Central memory CD8-positive, alpha-beta T cell (primary cell): ENCODE measurements at regions not wholly inside any gene's neighbourhood (a gene's known extent, or its start where the extent isn't known, plus 50 kb on each side); places are given as distances from the start of the nearest gene placed in this dataset.

Experiments used
- ATAC-seq: fragments of 150-1000 bp; cut with Tn5 transposase; replicated peaks from 2 replicates; pipeline ENCODE4 v1.10.0; 2022; ENCODE audit warnings: mild to moderate bottlenecking, moderate FRiP score, moderate number of reproducible peaks; ENCODE audit not compliant: poor library complexity, severe bottlenecking; ENCODE audit errors: extremely low read depth
- DNase-seq, 2 donors: peaks; one replicate each; pipeline ENCODE4 v3.0.0; 2021; ENCODE audit warnings: low spot score in 2 of 2
- H3K27ac Mint-ChIP-seq: one replicate; pipeline ENCODE4 v1.8.0; 2022; ENCODE audit warnings: low read depth, mild to moderate bottlenecking, moderate library complexity, mixed read lengths
- H3K27me3 Mint-ChIP-seq: one replicate; pipeline ENCODE4 v1.8.0; 2022; ENCODE audit warnings: mixed read lengths
- H3K36me3 Mint-ChIP-seq: one replicate; pipeline ENCODE4 v1.8.0; 2022; ENCODE audit warnings: mild to moderate bottlenecking, moderate library complexity, mixed read lengths; ENCODE audit not compliant: insufficient read depth
- H3K4me1 Mint-ChIP-seq: one replicate; pipeline ENCODE4 v1.8.0; 2022; ENCODE audit warnings: mixed read lengths
- H3K4me3 Mint-ChIP-seq: one replicate; pipeline ENCODE4 v1.8.0; 2022; ENCODE audit warnings: mild to moderate bottlenecking, moderate library complexity, mixed read lengths
- H3K9me3 Mint-ChIP-seq: one replicate; pipeline ENCODE4 v1.8.0; 2022; ENCODE audit warnings: mixed read lengths

DNA sequence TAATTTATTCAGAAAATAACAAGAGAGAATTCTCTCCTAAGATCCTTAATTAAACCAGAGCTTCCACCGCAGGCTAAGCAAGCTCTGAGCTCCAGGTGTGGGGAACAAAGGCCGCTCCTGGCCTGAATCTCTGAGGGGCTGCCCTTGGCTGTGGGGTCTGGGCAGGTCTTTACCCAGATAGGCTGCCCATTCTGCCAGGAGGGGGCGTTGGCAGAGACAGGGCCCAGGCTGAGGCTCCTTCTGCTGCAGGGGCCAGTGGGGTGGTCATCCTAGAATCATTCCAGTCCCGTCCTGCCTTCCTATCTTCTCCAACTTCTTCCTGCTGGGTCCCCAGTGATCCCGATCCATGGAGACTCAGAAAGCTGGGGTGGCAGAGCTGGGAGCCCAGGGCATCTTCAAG, 82.9 kb upstream of the POU3F1 start:
- no peak for DNase-seq
- Mint-ChIP-seq H3K9me3 (no peaks in the 10 kb centered on the region), H3K36me3 (no peaks in the 10 kb centered on the region), H3K27ac (no peak overlapping the region), H3K4me1 (no peaks in the 10 kb centered on the region), H3K27me3 (peaks cover 57% of the 10 kb centered on the region), H3K4me3 (no peak overlapping the region)
- ATAC-seq = no peak

DNA sequence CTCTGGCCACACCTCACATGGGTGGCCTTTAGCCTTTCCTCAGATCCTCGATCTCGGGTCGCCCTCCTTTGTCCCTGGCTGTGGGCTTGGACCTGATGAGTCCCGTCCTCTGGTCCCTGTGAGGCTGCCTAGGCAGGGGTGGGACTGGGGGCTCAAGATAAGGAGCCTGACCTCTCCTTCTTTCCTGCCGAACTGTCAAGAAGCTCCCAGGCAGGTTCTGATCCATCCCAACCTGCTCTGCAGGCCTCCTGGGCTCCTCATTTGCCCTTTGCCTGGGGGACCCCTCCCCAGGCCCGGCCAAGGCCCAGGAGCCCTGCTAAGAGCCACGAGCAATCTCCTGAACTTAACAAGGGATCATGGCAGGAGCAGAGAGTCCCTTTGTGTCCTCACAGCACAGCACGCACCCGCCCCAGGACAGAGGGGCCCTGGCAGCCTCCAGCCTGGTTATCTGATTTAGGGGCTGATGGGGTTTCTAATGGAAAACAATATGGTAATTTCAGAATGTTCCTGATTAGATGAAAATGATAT, 82.4 kb upstream of the POU3F1 start:
- Mint-ChIP-seq H3K36me3 (no peaks in the 10 kb centered on the region), H3K4me3 (no peak overlapping the region), H3K27ac (no peak overlapping the region), H3K4me1 (no peaks in the 10 kb centered on the region), H3K9me3 (no peaks in the 10 kb centered on the region), H3K27me3 (peaks cover 52% of the 10 kb centered on the region)
- no peak for DNase-seq
- ATAC-seq = no peak

DNA sequence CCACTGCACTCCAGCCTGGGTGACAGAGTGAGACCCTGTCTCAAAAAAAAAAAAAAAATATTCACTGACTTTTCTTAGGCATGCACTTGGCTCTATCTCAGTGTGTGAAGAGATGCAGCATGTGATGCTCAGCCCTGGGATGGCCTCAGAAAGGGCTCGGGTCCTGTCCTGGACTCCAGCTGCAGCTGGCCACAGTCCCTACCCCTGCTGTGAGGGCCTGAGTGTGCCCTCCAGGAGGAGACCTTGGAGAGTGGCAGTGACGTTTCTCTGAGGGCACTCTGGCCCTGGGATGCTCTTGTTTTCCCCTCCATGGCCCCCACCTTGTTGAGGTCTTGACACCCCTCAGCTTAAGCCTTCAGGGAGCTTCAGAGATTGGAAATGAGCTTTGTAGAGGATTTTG, 81.9 kb upstream of the POU3F1 start:
- Mint-ChIP-seq H3K36me3 (no peaks in the 10 kb centered on the region), H3K4me1 (no peaks in the 10 kb centered on the region), H3K27ac (no peak overlapping the region), H3K4me3 (no peak overlapping the region), H3K27me3 (peaks cover 49% of the 10 kb centered on the region), H3K9me3 (no peaks in the 10 kb centered on the region)
- DNase-seq (no peak), ATAC-seq (no peak)

DNA sequence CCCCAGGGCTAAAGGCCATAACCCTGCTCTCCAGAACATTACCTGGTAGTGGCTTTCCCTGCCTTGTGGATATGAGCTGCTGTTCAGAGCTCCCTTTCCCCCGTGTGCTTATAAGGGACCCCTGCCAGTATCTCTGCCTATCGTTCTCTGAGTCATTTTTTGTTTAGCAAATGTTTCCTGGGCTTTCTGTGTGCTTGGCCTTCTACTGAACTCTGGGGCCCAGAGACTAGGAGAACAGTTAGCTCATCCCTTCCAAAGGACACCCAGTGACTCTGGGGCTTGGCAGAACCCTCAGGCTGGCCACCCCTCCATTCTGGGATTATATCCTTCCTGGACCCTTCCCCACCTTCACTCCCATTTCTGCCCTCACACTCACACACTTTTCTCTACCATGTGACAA, 80.8 kb upstream of the POU3F1 start:
- no peaks in the 10 kb centered on the region for H3K36me3 Mint-ChIP-seq
- H3K9me3 Mint-ChIP-seq = no peaks in the 10 kb centered on the region
- no peak for ATAC-seq
- H3K4me1 Mint-ChIP-seq = no peaks in the 10 kb centered on the region
- H3K27ac Mint-ChIP-seq = no peak overlapping the region
- no peak for DNase-seq
- no peak overlapping the region for H3K4me3 Mint-ChIP-seq
- H3K27me3 Mint-ChIP-seq = peaks cover 38% of the 10 kb centered on the region

DNA sequence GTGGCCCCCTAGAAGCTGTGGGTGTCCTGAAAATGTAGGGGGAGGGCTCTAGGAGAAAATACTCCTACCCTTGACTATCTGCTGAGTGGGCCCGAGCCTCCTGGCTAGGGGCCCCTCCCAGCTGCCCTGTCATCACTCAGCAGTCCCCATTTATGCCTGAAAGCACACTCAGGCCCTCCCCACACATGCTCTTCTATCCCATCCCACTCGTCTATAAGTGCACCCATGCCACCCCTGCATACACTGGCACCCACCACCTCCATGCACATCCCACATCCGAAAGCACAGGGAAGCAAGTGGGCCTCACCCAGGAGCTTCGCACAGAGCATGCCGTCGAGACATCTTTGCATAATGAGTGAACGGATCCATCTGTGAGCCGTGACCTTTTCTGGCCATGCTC, 80.4 kb upstream of the POU3F1 start:
- no peak for ATAC-seq
- Mint-ChIP-seq H3K27me3 (peaks cover 34% of the 10 kb centered on the region), H3K9me3 (no peaks in the 10 kb centered on the region), H3K27ac (no peak overlapping the region), H3K4me1 (no peaks in the 10 kb centered on the region), H3K36me3 (no peaks in the 10 kb centered on the region), H3K4me3 (no peak overlapping the region)
- no peak for DNase-seq

DNA sequence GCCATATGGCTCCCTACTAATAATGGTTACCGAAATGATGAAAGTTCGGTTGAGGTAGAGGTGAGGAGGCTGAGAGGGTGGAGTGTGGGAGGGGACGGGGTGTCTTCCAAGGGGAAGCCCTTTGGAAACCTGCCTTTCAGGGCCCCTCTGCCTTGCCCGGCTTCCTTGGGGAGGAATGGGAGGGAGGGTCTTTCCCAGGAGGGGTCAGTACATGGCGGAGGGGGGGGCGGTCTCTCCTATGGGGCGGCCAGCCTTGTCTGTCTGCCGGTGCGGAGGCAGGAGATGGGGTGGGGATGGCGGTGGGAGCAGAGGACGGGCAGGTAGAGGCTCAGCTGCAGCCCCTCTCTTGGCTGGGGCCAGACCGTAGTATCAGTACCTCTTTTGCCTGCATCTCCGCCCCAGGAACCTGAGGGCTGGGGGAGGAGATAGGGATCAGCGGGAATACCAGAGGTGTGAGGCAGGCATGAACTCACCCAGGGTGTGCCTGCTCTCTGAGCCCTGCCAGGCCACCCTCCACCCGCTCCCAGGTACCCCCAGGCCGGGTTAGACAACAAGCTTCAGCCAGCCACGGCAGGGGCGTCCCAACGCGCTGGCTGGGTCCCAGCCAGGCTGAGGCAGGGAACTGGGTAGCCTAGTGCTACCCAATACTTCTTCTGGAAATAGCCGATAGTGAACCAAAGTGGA, 79.4 kb upstream of the POU3F1 start:
- Mint-ChIP-seq H3K4me3 (no peak overlapping the region), H3K4me1 (no peaks in the 10 kb centered on the region), H3K9me3 (no peaks in the 10 kb centered on the region), H3K27ac (no peak overlapping the region), H3K36me3 (no peaks in the 10 kb centered on the region), H3K27me3 (peaks cover 27% of the 10 kb centered on the region)
- ATAC-seq (no peak), DNase-seq (no peak)

DNA sequence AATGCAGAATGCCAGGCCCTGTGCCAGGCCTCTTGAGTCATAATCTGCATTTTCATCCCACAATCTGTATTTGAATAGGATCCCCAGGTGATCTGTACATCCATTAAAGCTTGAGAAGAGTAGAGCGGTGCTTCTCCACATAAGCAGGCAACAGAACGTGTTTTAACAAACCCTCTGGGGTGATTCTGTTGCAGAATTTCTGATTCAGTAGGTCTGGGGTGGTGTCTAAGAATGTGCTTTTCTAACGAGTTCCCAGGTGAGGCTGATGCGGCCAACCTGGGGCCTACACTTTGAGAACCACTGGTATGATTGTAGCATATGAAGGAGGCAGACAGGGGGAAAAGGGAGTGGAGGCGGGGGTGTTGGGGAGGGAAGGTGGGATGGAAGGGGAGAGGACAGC, 78.4 kb upstream of the POU3F1 start:
- no peak for ATAC-seq
- Mint-ChIP-seq H3K27ac (no peak overlapping the region), H3K27me3 (peaks cover 20% of the 10 kb centered on the region), H3K36me3 (no peaks in the 10 kb centered on the region), H3K9me3 (no peaks in the 10 kb centered on the region), H3K4me3 (no peak overlapping the region), H3K4me1 (no peaks in the 10 kb centered on the region)
- no peak for DNase-seq

DNA sequence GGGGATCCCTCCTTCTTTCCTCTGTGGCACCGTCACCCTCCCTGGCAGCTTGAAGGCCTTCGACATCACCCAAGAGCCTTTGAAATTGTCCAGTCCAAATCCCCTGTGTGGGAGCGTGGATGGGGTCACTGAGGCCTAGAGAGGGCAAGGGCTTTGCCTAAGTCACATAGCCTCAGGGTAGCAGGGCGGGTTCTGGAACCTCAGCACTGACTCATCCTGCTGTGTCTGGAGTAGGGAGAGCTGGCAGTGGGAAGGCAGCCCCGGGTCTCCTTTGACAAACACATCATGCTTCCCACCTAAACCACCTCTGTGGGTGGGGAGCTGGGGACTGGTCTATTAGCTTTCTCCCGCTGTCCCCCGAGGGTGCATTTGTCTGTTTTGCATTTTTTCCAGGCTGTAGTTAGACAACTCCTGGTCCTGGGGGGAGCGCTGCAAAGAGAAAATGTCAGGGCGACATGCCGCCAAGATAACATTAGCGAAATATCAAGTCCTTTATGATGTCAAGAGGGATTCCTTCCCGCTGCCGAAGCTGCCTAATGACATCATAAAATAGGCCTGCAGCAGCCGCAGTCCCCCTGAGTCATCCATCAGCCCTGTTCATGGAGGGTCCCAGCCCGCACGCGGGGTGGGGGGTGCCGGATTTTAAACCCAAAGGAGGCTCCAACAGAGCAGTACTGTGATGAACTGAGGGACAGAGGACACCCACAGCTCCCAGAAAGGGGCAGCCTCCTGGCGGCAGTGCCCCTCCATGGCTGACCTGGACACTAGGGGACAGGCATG, 77.0 kb upstream of the POU3F1 start:
- H3K9me3 Mint-ChIP-seq = no peaks in the 10 kb centered on the region
- no peak overlapping the region for H3K27ac Mint-ChIP-seq
- no peak overlapping the region for H3K4me3 Mint-ChIP-seq
- peaks cover 9% of the 10 kb centered on the region for H3K27me3 Mint-ChIP-seq
- no peaks in the 10 kb centered on the region for H3K4me1 Mint-ChIP-seq
- H3K36me3 Mint-ChIP-seq = no peaks in the 10 kb centered on the region
- ATAC-seq (no peak), DNase-seq (no peak)

DNA sequence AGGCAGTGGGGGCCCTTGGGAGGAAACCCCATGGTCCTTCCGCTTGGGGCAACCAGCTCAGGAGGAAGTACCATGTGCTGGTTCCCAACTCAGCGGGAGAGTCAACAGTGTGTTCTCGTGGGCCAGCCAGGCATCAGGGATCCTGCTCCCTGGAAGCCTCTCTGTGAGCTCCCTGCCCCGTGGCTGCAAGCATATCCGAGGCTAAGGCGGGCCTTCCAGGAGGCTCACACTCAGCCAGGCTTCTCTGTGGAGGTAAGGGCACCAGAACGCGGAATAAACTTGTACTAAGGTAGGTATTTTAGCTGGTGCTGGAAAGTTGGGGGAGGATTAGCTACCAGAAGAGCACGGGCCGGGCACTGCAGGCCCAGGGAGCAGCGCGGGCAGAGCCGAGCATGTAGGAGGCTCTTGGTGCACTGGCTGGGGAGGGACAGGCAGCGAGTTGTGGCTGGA, 74.7 kb upstream of the POU3F1 start:
- DNase-seq (no peak), ATAC-seq (no peak)
- Mint-ChIP-seq H3K4me3 (no peak overlapping the region), H3K4me1 (no peaks in the 10 kb centered on the region), H3K27ac (no peak overlapping the region), H3K36me3 (no peaks in the 10 kb centered on the region), H3K27me3 (peaks cover 9% of the 10 kb centered on the region), H3K9me3 (no peaks in the 10 kb centered on the region)

DNA sequence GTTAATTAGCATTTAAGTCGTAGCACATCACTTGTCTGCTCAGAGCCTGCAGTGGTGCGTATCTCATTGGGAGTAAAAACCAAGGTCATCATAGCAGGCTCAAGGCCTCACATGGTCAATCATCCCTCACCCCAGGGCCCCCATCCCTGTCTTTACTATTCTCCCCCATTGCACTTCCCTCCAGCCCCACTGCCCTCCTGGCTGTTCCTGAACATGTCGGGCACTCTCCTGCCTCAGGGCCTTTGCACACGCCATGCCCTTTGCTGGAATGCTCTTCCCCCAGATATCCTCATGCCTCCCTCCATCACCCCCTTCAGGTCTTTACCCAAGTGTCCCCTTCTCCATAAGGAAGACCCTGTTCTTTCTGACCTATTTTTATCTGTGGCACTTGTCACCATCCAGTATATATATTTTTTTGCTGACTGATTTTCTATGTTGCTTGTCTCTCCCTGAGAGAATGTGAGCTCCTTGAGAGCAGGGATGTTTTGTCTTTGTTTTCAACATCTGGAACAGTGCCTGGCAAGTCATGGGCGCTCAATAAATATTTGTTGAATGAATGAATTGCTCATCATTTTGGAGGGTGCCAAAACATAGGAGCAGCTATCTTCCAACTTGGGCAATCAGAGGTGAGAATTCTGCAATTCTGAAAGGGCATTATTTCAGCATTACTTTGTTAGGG, 74.1 kb upstream of the POU3F1 start:
- DNase-seq = no peak
- H3K4me3 Mint-ChIP-seq = no peak overlapping the region
- H3K27ac Mint-ChIP-seq = no peak overlapping the region
- no peaks in the 10 kb centered on the region for H3K36me3 Mint-ChIP-seq
- peaks cover 9% of the 10 kb centered on the region for H3K27me3 Mint-ChIP-seq
- no peak for ATAC-seq
- H3K9me3 Mint-ChIP-seq = no peaks in the 10 kb centered on the region
- no peaks in the 10 kb centered on the region for H3K4me1 Mint-ChIP-seq

DNA sequence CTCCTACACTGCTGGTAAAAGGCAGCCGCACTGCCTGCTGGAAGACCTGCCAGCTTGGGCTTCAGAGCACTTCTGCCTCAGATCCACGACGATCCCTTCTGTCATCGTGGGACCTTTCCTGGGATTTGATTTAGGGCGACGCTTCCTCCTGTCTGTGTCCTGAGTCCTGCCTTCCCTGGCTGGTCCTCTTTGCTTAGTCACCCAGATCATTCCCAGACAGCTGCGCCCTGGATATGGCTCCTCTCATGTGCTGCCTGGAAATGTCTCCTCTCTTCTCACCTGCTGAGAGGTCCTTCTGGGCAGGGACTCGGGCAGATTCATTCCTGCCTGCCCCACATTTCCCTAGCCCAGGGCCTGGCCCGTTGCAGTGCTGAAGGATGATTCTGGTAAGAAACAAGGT, 72.4 kb upstream of the POU3F1 start:
- H3K36me3 Mint-ChIP-seq = no peaks in the 10 kb centered on the region
- H3K9me3 Mint-ChIP-seq = no peaks in the 10 kb centered on the region
- H3K4me1 Mint-ChIP-seq = no peaks in the 10 kb centered on the region
- H3K27ac Mint-ChIP-seq = peak overlapping the region; percentile 35
- no peaks in the 10 kb centered on the region for H3K27me3 Mint-ChIP-seq
- H3K4me3 Mint-ChIP-seq = no peak overlapping the region
- no peak for DNase-seq
- ATAC-seq = no peak

DNA sequence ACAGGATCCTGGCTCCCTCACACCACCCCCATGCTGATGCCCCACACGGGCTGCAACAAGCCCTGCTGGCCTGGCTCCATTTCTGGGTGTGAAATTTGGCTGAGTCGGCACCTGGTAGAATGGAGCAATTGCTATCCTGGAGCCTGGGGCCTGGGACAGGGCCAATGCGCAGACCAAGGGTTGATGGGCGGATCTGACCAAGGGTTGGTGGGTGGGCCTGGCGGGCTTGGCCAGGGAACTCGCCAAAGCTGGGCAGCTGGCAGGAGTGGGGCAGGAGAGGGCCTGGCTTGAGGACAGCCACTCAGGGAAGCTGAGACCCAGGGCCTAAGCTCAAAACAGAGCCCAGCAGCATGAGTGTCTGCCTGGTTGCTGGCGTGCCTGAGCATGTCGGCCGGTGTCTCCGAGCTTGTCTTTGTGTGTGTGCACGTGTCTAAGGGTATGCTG, 70.9 kb upstream of the POU3F1 start:
- Mint-ChIP-seq H3K27ac (no peak overlapping the region), H3K4me1 (no peaks in the 10 kb centered on the region), H3K9me3 (no peaks in the 10 kb centered on the region), H3K36me3 (no peaks in the 10 kb centered on the region), H3K4me3 (no peak overlapping the region), H3K27me3 (no peaks in the 10 kb centered on the region)
- no peak for DNase-seq
- no peak for ATAC-seq
